Breast epithelium (tissue), 4 donors: ENCODE measurements at regions not wholly inside any gene's neighbourhood (a gene's known extent, or its start where the extent isn't known, plus 50 kb on each side); places are given as distances from the start of the nearest gene placed in this dataset.

ENCODE experiments used
- DNase-seq, 2 donors: peaks; one replicate each; pipeline ENCODE4 v3.0.0-alpha.2; 2019; ENCODE audit warnings: low spot score in 2 of 2
- H3K27ac ChIP-seq, 2 donors: fragments of 200-600 bp; sonication (generic) in 1 of 2; one replicate each; pipeline ENCODE4 v1.5.1; 2016 to 2019; ENCODE audit warnings: mild to moderate bottlenecking in 1 of 2
- H3K27me3 ChIP-seq, 2 donors: fragments of 200-600 bp; sonication (generic) in 1 of 2; one replicate each; pipeline versions ENCODE4 v1.5.1 to v1.6.0; 2017 to 2019; ENCODE audit warnings: control low read depth in 1 of 2, mild to moderate bottlenecking in 1 of 2
- H3K36me3 ChIP-seq: fragments of 200-600 bp; one replicate; pipeline ENCODE4 v1.5.1; 2019
- H3K4me1 ChIP-seq, 2 donors: fragments of 200-600 bp; sonication (generic); one replicate each; pipeline ENCODE4 v1.5.1; 2016 to 2019; ENCODE audit warnings: control low read depth in 1 of 2
- H3K4me3 ChIP-seq, 3 donors: fragments of 200-600 bp; sonication (generic); 1 replicate in 2 of 3; 2 replicates in 1 of 3; pipeline ENCODE4 v1.5.1; 2016 to 2019; ENCODE audit warnings: mild to moderate bottlenecking in 3 of 3, moderate library complexity in 2 of 3
- H3K9me3 ChIP-seq, 2 donors: fragments of 200-600 bp; sonication (generic) in 1 of 2; one replicate each; pipeline ENCODE4 v1.5.1; 2016 to 2019; ENCODE audit warnings: control low read depth in 1 of 2
- CTCF ChIP-seq, 3 donors: fragments of 450-650 bp; IDR thresholded peaks; one replicate each; pipeline ENCODE4 v1.5.1; 2016 to 2017; ENCODE audit warnings: antibody characterized with exemption in 3 of 3, mild to moderate bottlenecking in 3 of 3, moderate library complexity in 3 of 3
- POLR2A ChIP-seq: fragments of 450-650 bp; IDR thresholded peaks from one replicate; pipeline ENCODE4 v1.6.1; 2016; ENCODE audit warnings: antibody characterized with exemption, mild to moderate bottlenecking, moderate library complexity
- POLR2AphosphoS5 ChIP-seq, 3 donors: sonication (generic); formaldehyde crosslinking; IDR thresholded peaks; one replicate each; pipeline ENCODE4 v1.6.1; 2017; ENCODE audit warnings: antibody characterized with exemption in 3 of 3
- intact Hi-C: fragments of 100-400 bp; cut with DNase I; formaldehyde crosslinking; loops from one replicate; pipeline ENCODE4 v1.15.1; 2023; ENCODE audit warnings: low total_unique reads

- H3K4me3 ChIP-seq, result no peak overlapping the region
- no peak overlapping the region for H3K27ac ChIP-seq
- no peak for TF ChIP-seq POLR2A
- TF ChIP-seq CTCF (IDR thresholded peaks at IDR 0.05), result no peak
- no peak for TF ChIP-seq POLR2AphosphoS5 (IDR thresholded peaks at IDR 0.05)
- intact Hi-C loops, result no loop called here
- H3K9me3 ChIP-seq, result no peaks in the 10 kb centered on the region
- no peaks in the 10 kb centered on the region for H3K27me3 ChIP-seq
- DNase-seq, result no peak
- H3K4me1 ChIP-seq, result no peaks in the 10 kb centered on the region
- H3K36me3 ChIP-seq, result no peaks in the 10 kb centered on the region
These were observed 361.2 kb upstream of the HNRNPA3 start for GRCh38 chr2:176851200-176851888.

- no peaks in the 10 kb centered on the region for H3K27me3 ChIP-seq
- H3K4me3 ChIP-seq, result no peak overlapping the region
- intact Hi-C loops, result no loop called here
- H3K36me3 ChIP-seq, result no peaks in the 10 kb centered on the region
- H3K27ac ChIP-seq, result no peak overlapping the region
- H3K4me1 ChIP-seq, result no peaks in the 10 kb centered on the region
- no peak for DNase-seq
- TF ChIP-seq POLR2AphosphoS5 (IDR thresholded peaks at IDR 0.05), result no peak
- no peak for TF ChIP-seq CTCF (IDR thresholded peaks at IDR 0.05)
- TF ChIP-seq POLR2A, result no peak
- H3K9me3 ChIP-seq, result no peaks in the 10 kb centered on the region
These were observed 360.6 kb upstream of the HNRNPA3 start for GRCh38 chr2:176851889-176852483.

- Histone ChIP-seq H3K36me3 (no peaks in the 10 kb centered on the region), H3K27ac (no peak overlapping the region), H3K9me3 (no peaks in the 10 kb centered on the region), H3K4me1 (no peaks in the 10 kb centered on the region), H3K4me3 (no peak overlapping the region), H3K27me3 (no peaks in the 10 kb centered on the region)
- no peak for TF ChIP-seq POLR2A
- TF ChIP-seq POLR2AphosphoS5 (IDR thresholded peaks at IDR 0.05), result no peak
- TF ChIP-seq CTCF (IDR thresholded peaks at IDR 0.05), result no peak
- intact Hi-C loops, result no loop called here
- no peak for DNase-seq
These were observed 359.9 kb upstream of the HNRNPA3 start for GRCh38 chr2:176852667-176853066.

GRCh38 chr2:176854062-176854461 lies 358.5 kb upstream of the HNRNPA3 start:
- Histone ChIP-seq H3K9me3 (no peaks in the 10 kb centered on the region), H3K36me3 (no peaks in the 10 kb centered on the region), H3K27me3 (no peaks in the 10 kb centered on the region), H3K4me3 (no peak overlapping the region), H3K27ac (no peak overlapping the region), H3K4me1 (no peaks in the 10 kb centered on the region)
- DNase-seq, result no peak
- intact Hi-C loops, result no loop called here
- TF ChIP-seq POLR2A, result no peak
- TF ChIP-seq CTCF (IDR thresholded peaks at IDR 0.05), result no peak
- no peak for TF ChIP-seq POLR2AphosphoS5 (IDR thresholded peaks at IDR 0.05)

GRCh38 chr2:176854878-176855277 lies 357.7 kb upstream of the HNRNPA3 start:
- intact Hi-C loops, result no loop called here
- DNase-seq, result no peak
- Histone ChIP-seq H3K4me3 (no peak overlapping the region), H3K9me3 (no peaks in the 10 kb centered on the region), H3K36me3 (no peaks in the 10 kb centered on the region), H3K27me3 (no peaks in the 10 kb centered on the region), H3K4me1 (no peaks in the 10 kb centered on the region), H3K27ac (no peak overlapping the region)
- TF ChIP-seq CTCF (IDR thresholded peaks at IDR 0.05), result no peak
- no peak for TF ChIP-seq POLR2AphosphoS5 (IDR thresholded peaks at IDR 0.05)
- no peak for TF ChIP-seq POLR2A
